CD8-positive, alpha-beta memory T cell (primary cell): ENCODE measurements at regions not wholly inside any gene's neighbourhood (a gene's known extent, or its start where the extent isn't known, plus 50 kb on each side); places are given as distances from the start of the nearest gene placed in this dataset.

Experiments
- CTCF ChIA-PET: fragments of 350-600 bp; sonication (Branson Sonifier 250); formaldehyde crosslinking; loops from one replicate; lab custom pipeline; 2021; ENCODE audit warnings: antibody characterized with exemption; lab: Charles Lee
- POLR2A ChIA-PET: fragments of 350-600 bp; sonication (Branson Sonifier 250); formaldehyde crosslinking; loops from one replicate; lab custom pipeline; 2021; ENCODE audit warnings: antibody characterized with exemption; lab: Charles Lee
- DNase-seq, 5 donors: peaks; one replicate each; pipeline versions ENCODE4 v3.0.0 to v3.0.0-alpha.2; 2020 to 2022; ENCODE audit warnings: mixed read lengths in 1 of 5
- H3K27ac ChIP-seq: one replicate; pipeline ENCODE4 v1.7.0; 2013; ENCODE audit warnings: low read depth, mild to moderate bottlenecking, low read length, moderate library complexity
- H3K27me3 ChIP-seq: 2 replicates; pipeline ENCODE4 v1.7.0; 2013; ENCODE audit warnings: low read length, mild to moderate bottlenecking; ENCODE audit not compliant: insufficient read depth, poor library complexity, severe bottlenecking
- H3K36me3 ChIP-seq: 2 replicates; pipeline ENCODE4 v1.7.0; 2013; ENCODE audit warnings: mild to moderate bottlenecking, low read length, moderate library complexity; ENCODE audit not compliant: insufficient read depth
- H3K4me1 ChIP-seq: 2 replicates; pipeline ENCODE4 v1.7.0; 2013; ENCODE audit warnings: mild to moderate bottlenecking, low read length, moderate library complexity; ENCODE audit not compliant: insufficient read depth
- H3K4me3 ChIP-seq: 2 replicates; pipeline ENCODE4 v1.7.0; 2013; ENCODE audit warnings: mild to moderate bottlenecking, low read length
- H3K9me3 ChIP-seq: 2 replicates; pipeline ENCODE4 v1.7.0; 2013; ENCODE audit warnings: mild to moderate bottlenecking, low read length
- H3K27ac Mint-ChIP-seq, 8 donors: one replicate each; pipeline ENCODE4 v1.8.0; 2020 to 2021; ENCODE audit warnings: mixed read lengths in 8 of 8, mild to moderate bottlenecking in 6 of 8, inconsistent platforms in 3 of 8, moderate library complexity in 3 of 8
- H3K27me3 Mint-ChIP-seq, 2 donors: one replicate each; pipeline ENCODE4 v1.8.0; 2020 to 2021; ENCODE audit warnings: mixed read lengths in 2 of 2, mild to moderate bottlenecking in 1 of 2, moderate library complexity in 1 of 2
- H3K36me3 Mint-ChIP-seq, 3 donors: one replicate each; pipeline ENCODE4 v1.8.0; 2020 to 2021; ENCODE audit warnings: mixed read lengths in 3 of 3, inconsistent platforms in 1 of 3, mild to moderate bottlenecking in 1 of 3
- H3K4me1 Mint-ChIP-seq, 3 donors: one replicate each; pipeline ENCODE4 v1.8.0; 2020 to 2021; ENCODE audit warnings: mixed read lengths in 3 of 3, inconsistent platforms in 1 of 3, mild to moderate bottlenecking in 1 of 3
- H3K4me3 Mint-ChIP-seq, 7 donors: one replicate each; pipeline ENCODE4 v1.8.0; 2020 to 2021; ENCODE audit warnings: mixed read lengths in 7 of 7, mild to moderate bottlenecking in 6 of 7, moderate library complexity in 4 of 7, inconsistent platforms in 2 of 7
- H3K9me3 Mint-ChIP-seq, 5 donors: one replicate each; pipeline ENCODE4 v1.8.0; 2020 to 2022; ENCODE audit warnings: mixed read lengths in 5 of 5, mild to moderate bottlenecking in 3 of 5, moderate library complexity in 2 of 5, inconsistent platforms in 1 of 5

- H3K27ac ChIP-seq, result no peak overlapping the region
- no peak overlapping the region for H3K4me3 ChIP-seq
- CTCF ChIA-PET, result no interaction called here
- H3K9me3 Mint-ChIP-seq, result peaks cover 0 to 21% (median 6%) of the 10 kb centered on the region in 5 donors
- POLR2A ChIA-PET, result no interaction called here
- no peak for DNase-seq
- H3K27ac Mint-ChIP-seq, result no peak overlapping the region
- H3K27me3 ChIP-seq, result no peaks in the 10 kb centered on the region
- no peaks in the 10 kb centered on the region for H3K36me3 Mint-ChIP-seq
- H3K4me1 Mint-ChIP-seq, result no peaks in the 10 kb centered on the region
- H3K36me3 ChIP-seq, result no peaks in the 10 kb centered on the region
- no peak overlapping the region for H3K4me3 Mint-ChIP-seq
- no peaks in the 10 kb centered on the region for H3K9me3 ChIP-seq
- no peaks in the 10 kb centered on the region for H3K27me3 Mint-ChIP-seq
- H3K4me1 ChIP-seq, result no peaks in the 10 kb centered on the region
Measured at GRCh38 chr9:106723926-106724325, 139.0 kb upstream of the ZNF462 start.

DNA sequence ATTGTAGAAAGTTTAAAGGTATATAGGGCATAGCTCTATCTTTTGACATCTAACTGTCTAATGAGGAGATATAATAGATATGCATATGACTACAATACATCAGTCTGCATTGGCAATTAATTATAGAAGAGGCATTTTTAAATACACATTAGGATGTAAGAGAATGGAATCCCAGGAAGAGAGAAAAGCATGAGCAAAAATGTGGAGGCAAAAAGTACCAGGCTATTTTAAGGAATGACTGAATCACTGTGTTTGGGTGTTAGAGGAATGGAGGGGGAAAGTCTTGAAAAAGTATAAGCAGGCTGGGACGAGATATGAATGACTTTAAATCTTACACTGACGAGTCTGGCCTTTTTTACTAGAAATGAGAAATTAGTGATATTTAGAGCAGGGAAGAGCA, 138.4 kb upstream of the ZNF462 start:
- Mint-ChIP-seq H3K27ac (no peak overlapping the region), H3K9me3 (peaks cover 0 to 17% (median 5%) of the 10 kb centered on the region in 5 donors)
- DNase-seq, result no peak

DNA sequence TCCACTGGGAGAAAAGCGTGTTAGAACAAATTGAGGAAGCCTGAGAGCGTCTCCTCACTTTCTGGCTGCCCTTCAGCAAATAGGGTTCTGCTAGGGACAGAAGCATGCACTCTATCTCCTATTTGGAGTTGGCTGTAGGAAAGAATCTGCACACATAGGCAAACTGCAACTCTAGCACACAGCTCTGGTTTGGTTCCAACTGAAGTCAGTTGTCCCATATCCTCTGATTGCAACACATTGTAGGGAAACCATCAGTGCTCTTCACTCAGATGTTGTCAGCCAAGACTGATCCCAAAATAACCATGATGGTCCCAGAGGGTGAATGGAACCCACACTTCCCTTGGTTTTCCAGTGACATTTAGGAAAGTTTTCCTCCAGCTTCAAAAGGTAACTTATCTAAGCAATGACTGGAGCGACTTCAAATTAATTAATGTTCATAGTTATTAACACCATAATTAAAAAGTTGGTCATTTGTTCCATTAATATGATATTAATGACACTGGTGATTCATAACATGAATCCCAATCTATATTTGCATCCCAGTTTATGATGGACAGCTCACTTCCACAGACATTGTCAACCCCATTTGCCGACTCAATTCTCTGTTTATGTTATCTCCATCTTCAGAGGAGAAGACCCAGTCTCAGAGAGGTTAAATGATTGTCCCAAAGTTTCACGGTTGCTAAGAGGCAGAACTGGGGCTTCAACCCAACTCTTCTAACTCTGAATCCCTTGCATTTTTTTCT, 136.7 kb upstream of the ZNF462 start:
- ChIA-PET POLR2A (no interaction called here), CTCF (no interaction called here)
- H3K4me1 ChIP-seq, result no peaks in the 10 kb centered on the region
- Mint-ChIP-seq H3K9me3 (peaks cover 0 to 14% (median 3%) of the 10 kb centered on the region in 5 donors), H3K4me3 (no peak overlapping the region), H3K27ac (no peak overlapping the region), H3K36me3 (no peaks in the 10 kb centered on the region), H3K4me1 (no peaks in the 10 kb centered on the region), H3K27me3 (no peaks in the 10 kb centered on the region)
- DNase-seq, result no peak
- no peaks in the 10 kb centered on the region for H3K27me3 ChIP-seq
- H3K36me3 ChIP-seq, result no peaks in the 10 kb centered on the region
- H3K27ac ChIP-seq, result no peak overlapping the region
- no peak overlapping the region for H3K4me3 ChIP-seq
- H3K9me3 ChIP-seq, result no peaks in the 10 kb centered on the region

More for the DNA sequence above, 138.4 kb upstream of the ZNF462 start:
- ChIA-PET POLR2A (no interaction called here), CTCF (no interaction called here)
- no peaks in the 10 kb centered on the region for H3K27me3 Mint-ChIP-seq
- Histone ChIP-seq H3K4me3 (no peak overlapping the region), H3K9me3 (no peaks in the 10 kb centered on the region), H3K4me1 (no peaks in the 10 kb centered on the region), H3K27me3 (no peaks in the 10 kb centered on the region), H3K27ac (no peak overlapping the region), H3K36me3 (no peaks in the 10 kb centered on the region)
- no peaks in the 10 kb centered on the region for H3K36me3 Mint-ChIP-seq
- H3K4me1 Mint-ChIP-seq, result no peaks in the 10 kb centered on the region
- H3K4me3 Mint-ChIP-seq, result no peak overlapping the region

DNA sequence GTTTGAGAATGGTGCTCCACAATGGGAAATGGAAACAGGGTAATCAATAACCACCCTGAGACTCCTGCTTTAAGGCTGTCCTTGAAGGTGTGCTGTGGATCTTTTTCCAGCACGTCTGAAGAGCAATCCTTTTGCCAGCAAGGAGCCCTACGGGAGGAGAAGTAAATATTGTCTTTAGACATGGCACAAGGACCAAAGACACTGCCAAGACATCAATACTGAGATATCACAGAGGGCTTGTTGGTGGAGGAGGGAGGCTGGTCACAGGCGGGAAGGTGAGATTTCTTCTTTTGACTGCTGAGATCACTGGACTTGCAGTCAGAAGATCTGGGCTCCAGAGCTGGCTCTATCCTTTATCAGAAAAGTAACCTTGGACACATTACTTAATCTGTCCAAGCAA, 135.0 kb upstream of the ZNF462 start:
- DNase-seq, result no peak
- POLR2A ChIA-PET, result no interaction called here
- no peaks in the 10 kb centered on the region for H3K27me3 Mint-ChIP-seq
- CTCF ChIA-PET, result no interaction called here
- H3K9me3 ChIP-seq, result no peaks in the 10 kb centered on the region
- peaks cover 0 to 18% (median 2%) of the 10 kb centered on the region in 5 donors for H3K9me3 Mint-ChIP-seq
- no peaks in the 10 kb centered on the region for H3K27me3 ChIP-seq
- H3K4me3 Mint-ChIP-seq, result no peak overlapping the region
- H3K36me3 Mint-ChIP-seq, result no peaks in the 10 kb centered on the region
- no peak overlapping the region for H3K4me3 ChIP-seq
- no peak overlapping the region for H3K27ac ChIP-seq
- H3K4me1 ChIP-seq, result no peaks in the 10 kb centered on the region
- H3K27ac Mint-ChIP-seq, result no peak overlapping the region
- H3K36me3 ChIP-seq, result no peaks in the 10 kb centered on the region
- H3K4me1 Mint-ChIP-seq, result no peaks in the 10 kb centered on the region

- Mint-ChIP-seq H3K27ac (no peak overlapping the region), H3K4me3 (no peak overlapping the region), H3K36me3 (no peaks in the 10 kb centered on the region), H3K9me3 (peaks cover 0 to 20% (median 2%) of the 10 kb centered on the region in 5 donors), H3K27me3 (no peaks in the 10 kb centered on the region), H3K4me1 (no peaks in the 10 kb centered on the region)
- Histone ChIP-seq H3K4me3 (no peak overlapping the region), H3K27me3 (no peaks in the 10 kb centered on the region), H3K27ac (no peak overlapping the region), H3K4me1 (no peaks in the 10 kb centered on the region), H3K36me3 (no peaks in the 10 kb centered on the region), H3K9me3 (no peaks in the 10 kb centered on the region)
- no peak for DNase-seq
- CTCF ChIA-PET, result no interaction called here
- POLR2A ChIA-PET, result no interaction called here
Measured at GRCh38 chr9:106728860-106729259, 134.1 kb upstream of the ZNF462 start.

GRCh38 chr9:106731910-106732309, 131.1 kb upstream of the ZNF462 start:
- no peak for DNase-seq

DNA sequence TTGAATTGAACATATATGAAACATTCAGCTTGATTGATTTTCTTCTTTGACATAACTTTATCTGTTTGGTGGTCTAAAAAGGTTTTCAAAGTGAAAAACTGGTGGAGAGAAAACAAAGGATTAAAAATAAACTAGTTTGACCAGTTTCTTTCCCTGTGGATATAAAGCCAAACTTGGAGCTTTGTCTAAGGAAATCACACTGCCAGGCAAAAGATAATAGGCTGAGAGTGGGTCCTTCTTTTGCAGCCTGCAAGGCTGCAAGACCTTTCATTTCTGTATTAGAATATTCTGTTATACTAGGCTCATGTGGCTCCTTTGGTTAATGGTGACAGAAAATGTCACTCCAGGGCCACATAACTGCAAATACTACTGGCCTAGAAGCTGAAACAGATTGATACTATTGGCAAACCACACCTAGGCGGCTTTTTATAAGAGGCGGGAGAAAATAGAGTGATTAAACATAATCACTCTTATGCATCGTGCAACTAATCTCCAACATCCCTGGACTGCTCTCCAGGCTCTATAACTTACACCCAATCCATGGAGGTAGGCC, 129.1 kb upstream of the ZNF462 start:
- no peaks in the 10 kb centered on the region for H3K36me3 Mint-ChIP-seq
- H3K27me3 Mint-ChIP-seq, result no peaks in the 10 kb centered on the region
- no peak overlapping the region for H3K27ac Mint-ChIP-seq
- Histone ChIP-seq H3K9me3 (no peaks in the 10 kb centered on the region), H3K4me3 (no peak overlapping the region), H3K27ac (no peak overlapping the region), H3K4me1 (no peaks in the 10 kb centered on the region), H3K27me3 (no peaks in the 10 kb centered on the region), H3K36me3 (no peaks in the 10 kb centered on the region)
- no peak for DNase-seq
- H3K9me3 Mint-ChIP-seq, result peaks cover 0 to 14% (median 3%) of the 10 kb centered on the region in 5 donors
- no peak overlapping the region for H3K4me3 Mint-ChIP-seq
- ChIA-PET POLR2A (no interaction called here), CTCF (no interaction called here)
- H3K4me1 Mint-ChIP-seq, result no peaks in the 10 kb centered on the region

More at GRCh38 chr9:106731910-106732309, 131.1 kb upstream of the ZNF462 start:
- Mint-ChIP-seq H3K9me3 (peaks cover 0 to 15% (median 3%) of the 10 kb centered on the region in 5 donors), H3K4me1 (no peaks in the 10 kb centered on the region), H3K27ac (no peak overlapping the region), H3K27me3 (no peaks in the 10 kb centered on the region), H3K4me3 (no peak overlapping the region), H3K36me3 (no peaks in the 10 kb centered on the region)
- H3K9me3 ChIP-seq, result no peaks in the 10 kb centered on the region
- ChIA-PET CTCF (no interaction called here), POLR2A (no interaction called here)
- H3K36me3 ChIP-seq, result no peaks in the 10 kb centered on the region
- H3K27ac ChIP-seq, result no peak overlapping the region
- no peaks in the 10 kb centered on the region for H3K27me3 ChIP-seq
- no peak overlapping the region for H3K4me3 ChIP-seq
- H3K4me1 ChIP-seq, result no peaks in the 10 kb centered on the region

- Histone ChIP-seq H3K4me1 (no peaks in the 10 kb centered on the region), H3K36me3 (no peaks in the 10 kb centered on the region), H3K9me3 (no peaks in the 10 kb centered on the region), H3K27ac (no peak overlapping the region), H3K4me3 (no peak overlapping the region), H3K27me3 (no peaks in the 10 kb centered on the region)
- no peak for DNase-seq
- Mint-ChIP-seq H3K9me3 (peaks cover 0 to 11% (median 2%) of the 10 kb centered on the region in 5 donors), H3K27me3 (no peaks in the 10 kb centered on the region), H3K4me1 (no peaks in the 10 kb centered on the region), H3K36me3 (no peaks in the 10 kb centered on the region), H3K27ac (no peak overlapping the region), H3K4me3 (no peak overlapping the region)
- ChIA-PET POLR2A (no interaction called here), CTCF (no interaction called here)
Measured at GRCh38 chr9:106737516-106737915, 125.5 kb upstream of the ZNF462 start.
